ENCODE measurements at regions not wholly inside any gene's neighbourhood (a gene's known extent, or its start where the extent isn't known, plus 50 kb on each side); places are given as distances from the start of the nearest gene placed in this dataset.

GRCh38 chr13:80515296-80515695 is 174.4 kb upstream of the SPRY2 start:
- no peak overlapping the region for H3K4me3 ChIP-seq

More at GRCh38 chr13:80515296-80515695, 174.4 kb upstream of the SPRY2 start:
- BruUV-seq (replicated peaks): no TSS peak
- ChIA-PET RAD21 (ENCODE audit: unreplicated experiment) (no interaction called here), POLR2A (interaction anchor here (1.0 kb wide), 1 partner anchor 29 kb away, joined by 3 read pairs; no protein-coding TSS in a partner anchor), SMC1A (ENCODE audit: uncharacterized antibody, unreplicated experiment) (interaction anchor here (0.7 to 1.2 kb wide), 3 partner anchors 12 to 39 kb away, joined by 3 to 4 read pairs (median 4); no protein-coding TSS in a partner anchor), CTCF (interaction anchor here (1.0 kb wide), 1 partner anchor 29 kb away, joined by 3 read pairs; no protein-coding TSS in a partner anchor)
- Histone ChIP-seq H3K27me3 (replicated peaks in 1 of 2; ENCODE audit: control insufficient read depth in 2 of 2, insufficient read depth in 2 of 2, low read length in 1 of 2) (no peaks in the 10 kb centered on the region), H3K4me1 (ENCODE audit: control insufficient read depth, insufficient read depth, low read length) (no peaks in the 10 kb centered on the region), H3K9me3 (replicated peaks; ENCODE audit: control insufficient read depth, insufficient read depth, low read length) (no peaks in the 10 kb centered on the region), H4K20me1 (ENCODE audit: control insufficient read depth, insufficient read depth) (no peaks in the 10 kb centered on the region), H3K4me2 (ENCODE audit: control insufficient read depth, insufficient read depth) (no peak overlapping the region), H3K79me2 (ENCODE audit: control insufficient read depth, insufficient read depth, low read length) (no peaks in the 10 kb centered on the region), H3K9ac (ENCODE audit: control insufficient read depth, insufficient read depth, low read length) (no peak overlapping the region), H3K27ac (ENCODE audit: control insufficient read depth, insufficient read depth) (no peak overlapping the region), H3K36me3 (ENCODE audit: control insufficient read depth in 2 of 2, insufficient read depth in 2 of 2, low read length in 1 of 2) (no peaks in the 10 kb centered on the region), H2AFZ (ENCODE audit: control insufficient read depth, low read depth, low read length) (no peak overlapping the region)
- TF ChIP-seq CHD2 (IDR thresholded peaks at IDR 0.05; ENCODE audit: borderline replicate concordance, low read depth, low read length) (no peak), NRF1 (conservative IDR thresholded peaks at IDR 0.05; ENCODE audit: low read depth, low read length) (no peak), MXI1 (IDR thresholded peaks at IDR 0.05; ENCODE audit: low read depth, low read length) (no peak), E2F4 (IDR thresholded peaks at IDR 0.05; ENCODE audit: low read depth, low read length) (no peak), BMI1 (IDR thresholded peaks at IDR 0.05; ENCODE audit: borderline replicate concordance) (no peak), ZBED1 (IDR thresholded peaks at IDR 0.05; ENCODE audit: borderline replicate concordance) (no peak), FOXK2 (IDR thresholded peaks at IDR 0.05) (no peak), BCL3 (IDR thresholded peaks at IDR 0.05; ENCODE audit: borderline replicate concordance, insufficient read depth, low read depth, low read length, poor library complexity, severe bottlenecking) (no peak), SIX5 (IDR thresholded peaks at IDR 0.05; ENCODE audit: low read depth, low read length, severe bottlenecking) (no peak), ATF3 (IDR thresholded peaks at IDR 0.05; ENCODE audit: borderline replicate concordance, extremely low read depth, low read depth, low read length) (no peak), ETV6 (conservative IDR thresholded peaks at IDR 0.05 in 1 of 2, IDR thresholded peaks at IDR 0.05 in 1 of 2; ENCODE audit: borderline replicate concordance in 1 of 2, low read depth in 1 of 2) (no peak), E2F8 (IDR thresholded peaks at IDR 0.05; ENCODE audit: low read depth, partially characterized antibody) (no peak), SRF (IDR thresholded peaks at IDR 0.05; ENCODE audit: low read depth in 2 of 2, low read length in 2 of 2) (no peak), YY1 (IDR thresholded peaks at IDR 0.05; ENCODE audit: low read depth, low read length) (no peak)
- FAIRE-seq (no peak), ATAC-seq (no peak), DNase-seq (ENCODE audit: low read depth, low spot score) (no peak)
- intact Hi-C loops (cut with micrococcal nuclease; ENCODE audit: unreplicated experiment): no loop called here
- in situ Hi-C loops (cut with MboI): no loop called here
- 18% methylated on average over 4 of the region's 4 CpGs for WGBS (ENCODE audit: insufficient coverage, insufficient replicate concordance, low lambda C conversion rate, missing lambda C conversion rate)

Data from GM12878 (cell line).